Suprapubic skin (tissue), 3 donors: ENCODE measurements at regions not wholly inside any gene's neighbourhood (a gene's known extent, or its start where the extent isn't known, plus 50 kb on each side); places are given as distances from the start of the nearest gene placed in this dataset.

ENCODE experiments used
- POLR2A ChIP-seq, 2 donors: fragments of 450-650 bp; IDR thresholded peaks; one replicate each; pipeline ENCODE4 v1.6.1; 2017; ENCODE audit warnings: antibody characterized with exemption in 2 of 2, mild to moderate bottlenecking in 2 of 2, moderate library complexity in 2 of 2
- TF ChIP-seq, protein P1 (sequence below), 2 donors: fragments of 200-600 bp in 1 of 2; fragments of 450-650 bp in 1 of 2; sonication (generic) in 1 of 2; IDR thresholded peaks; one replicate each; pipeline ENCODE4 v1.5.1; 2016 to 2019; ENCODE audit warnings: antibody characterized with exemption in 2 of 2, mild to moderate bottlenecking in 1 of 2, moderate library complexity in 1 of 2

- TF ChIP-seq, protein P1, sequence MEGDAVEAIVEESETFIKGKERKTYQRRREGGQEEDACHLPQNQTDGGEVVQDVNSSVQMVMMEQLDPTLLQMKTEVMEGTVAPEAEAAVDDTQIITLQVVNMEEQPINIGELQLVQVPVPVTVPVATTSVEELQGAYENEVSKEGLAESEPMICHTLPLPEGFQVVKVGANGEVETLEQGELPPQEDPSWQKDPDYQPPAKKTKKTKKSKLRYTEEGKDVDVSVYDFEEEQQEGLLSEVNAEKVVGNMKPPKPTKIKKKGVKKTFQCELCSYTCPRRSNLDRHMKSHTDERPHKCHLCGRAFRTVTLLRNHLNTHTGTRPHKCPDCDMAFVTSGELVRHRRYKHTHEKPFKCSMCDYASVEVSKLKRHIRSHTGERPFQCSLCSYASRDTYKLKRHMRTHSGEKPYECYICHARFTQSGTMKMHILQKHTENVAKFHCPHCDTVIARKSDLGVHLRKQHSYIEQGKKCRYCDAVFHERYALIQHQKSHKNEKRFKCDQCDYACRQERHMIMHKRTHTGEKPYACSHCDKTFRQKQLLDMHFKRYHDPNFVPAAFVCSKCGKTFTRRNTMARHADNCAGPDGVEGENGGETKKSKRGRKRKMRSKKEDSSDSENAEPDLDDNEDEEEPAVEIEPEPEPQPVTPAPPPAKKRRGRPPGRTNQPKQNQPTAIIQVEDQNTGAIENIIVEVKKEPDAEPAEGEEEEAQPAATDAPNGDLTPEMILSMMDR (IDR thresholded peaks at IDR 0.05): no peak
- no peak for TF ChIP-seq POLR2A (IDR thresholded peaks at IDR 0.05)
Measured at GRCh38 chr5:155974369-155974768, 352.6 kb upstream of the SGCD start.
